Panc1 (cell line): ENCODE measurements at regions not wholly inside any gene's neighbourhood (a gene's known extent, or its start where the extent isn't known, plus 50 kb on each side); places are given as distances from the start of the nearest gene placed in this dataset.

Experiments
- POLR2AphosphoS5 ChIP-seq: IDR thresholded peaks from 2 replicates; pipeline ENCODE4 v1.6.1; 2012; ENCODE audit warnings: mild to moderate bottlenecking, low read depth, low read length, moderate library complexity
- SIN3A ChIP-seq: IDR thresholded peaks from 2 replicates; pipeline ENCODE4 v1.6.1; 2012; ENCODE audit warnings: low read depth, mild to moderate bottlenecking, low read length, moderate library complexity, borderline replicate concordance; ENCODE audit not compliant: insufficient read depth
- TF ChIP-seq, protein P1 (sequence below): fragments of 450-650 bp; IDR thresholded peaks from 2 replicates; pipeline ENCODE4 v1.5.1; 2017; ENCODE audit warnings: mild to moderate bottlenecking
- TF ChIP-seq, protein P2 (sequence below), 2 experiments: IDR thresholded peaks; 2 replicates each; pipeline ENCODE4 v1.6.1; 2011 to 2012; ENCODE audit warnings: low read depth in 2 of 2, control low read depth in 1 of 2, low read length in 1 of 2, mild to moderate bottlenecking in 1 of 2, moderate library complexity in 1 of 2; ENCODE audit not compliant: insufficient read depth in 1 of 2

DNA sequence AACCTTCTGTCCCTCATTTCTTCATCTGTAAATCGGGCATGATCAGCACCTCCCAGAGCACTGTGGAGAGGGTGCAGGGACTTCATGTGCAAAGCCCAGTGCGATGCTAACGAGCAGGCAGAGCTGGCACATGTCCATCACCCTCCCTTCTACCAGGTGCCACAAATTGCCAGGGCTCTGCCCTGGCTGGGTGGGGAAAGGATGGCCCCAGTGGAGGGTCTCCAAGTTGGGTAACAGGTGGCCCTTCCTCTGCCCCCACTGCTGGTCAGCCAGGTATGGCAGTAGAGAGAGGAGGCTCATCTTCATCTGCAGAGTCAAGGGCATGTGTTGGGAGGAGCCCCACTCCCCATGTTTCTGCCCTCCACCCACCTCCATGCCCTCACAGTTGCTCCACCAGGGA lies 61.5 kb upstream of the CDH5 start:
- TF ChIP-seq, protein P1, sequence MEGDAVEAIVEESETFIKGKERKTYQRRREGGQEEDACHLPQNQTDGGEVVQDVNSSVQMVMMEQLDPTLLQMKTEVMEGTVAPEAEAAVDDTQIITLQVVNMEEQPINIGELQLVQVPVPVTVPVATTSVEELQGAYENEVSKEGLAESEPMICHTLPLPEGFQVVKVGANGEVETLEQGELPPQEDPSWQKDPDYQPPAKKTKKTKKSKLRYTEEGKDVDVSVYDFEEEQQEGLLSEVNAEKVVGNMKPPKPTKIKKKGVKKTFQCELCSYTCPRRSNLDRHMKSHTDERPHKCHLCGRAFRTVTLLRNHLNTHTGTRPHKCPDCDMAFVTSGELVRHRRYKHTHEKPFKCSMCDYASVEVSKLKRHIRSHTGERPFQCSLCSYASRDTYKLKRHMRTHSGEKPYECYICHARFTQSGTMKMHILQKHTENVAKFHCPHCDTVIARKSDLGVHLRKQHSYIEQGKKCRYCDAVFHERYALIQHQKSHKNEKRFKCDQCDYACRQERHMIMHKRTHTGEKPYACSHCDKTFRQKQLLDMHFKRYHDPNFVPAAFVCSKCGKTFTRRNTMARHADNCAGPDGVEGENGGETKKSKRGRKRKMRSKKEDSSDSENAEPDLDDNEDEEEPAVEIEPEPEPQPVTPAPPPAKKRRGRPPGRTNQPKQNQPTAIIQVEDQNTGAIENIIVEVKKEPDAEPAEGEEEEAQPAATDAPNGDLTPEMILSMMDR, result no peak
- TF ChIP-seq, protein P2, sequence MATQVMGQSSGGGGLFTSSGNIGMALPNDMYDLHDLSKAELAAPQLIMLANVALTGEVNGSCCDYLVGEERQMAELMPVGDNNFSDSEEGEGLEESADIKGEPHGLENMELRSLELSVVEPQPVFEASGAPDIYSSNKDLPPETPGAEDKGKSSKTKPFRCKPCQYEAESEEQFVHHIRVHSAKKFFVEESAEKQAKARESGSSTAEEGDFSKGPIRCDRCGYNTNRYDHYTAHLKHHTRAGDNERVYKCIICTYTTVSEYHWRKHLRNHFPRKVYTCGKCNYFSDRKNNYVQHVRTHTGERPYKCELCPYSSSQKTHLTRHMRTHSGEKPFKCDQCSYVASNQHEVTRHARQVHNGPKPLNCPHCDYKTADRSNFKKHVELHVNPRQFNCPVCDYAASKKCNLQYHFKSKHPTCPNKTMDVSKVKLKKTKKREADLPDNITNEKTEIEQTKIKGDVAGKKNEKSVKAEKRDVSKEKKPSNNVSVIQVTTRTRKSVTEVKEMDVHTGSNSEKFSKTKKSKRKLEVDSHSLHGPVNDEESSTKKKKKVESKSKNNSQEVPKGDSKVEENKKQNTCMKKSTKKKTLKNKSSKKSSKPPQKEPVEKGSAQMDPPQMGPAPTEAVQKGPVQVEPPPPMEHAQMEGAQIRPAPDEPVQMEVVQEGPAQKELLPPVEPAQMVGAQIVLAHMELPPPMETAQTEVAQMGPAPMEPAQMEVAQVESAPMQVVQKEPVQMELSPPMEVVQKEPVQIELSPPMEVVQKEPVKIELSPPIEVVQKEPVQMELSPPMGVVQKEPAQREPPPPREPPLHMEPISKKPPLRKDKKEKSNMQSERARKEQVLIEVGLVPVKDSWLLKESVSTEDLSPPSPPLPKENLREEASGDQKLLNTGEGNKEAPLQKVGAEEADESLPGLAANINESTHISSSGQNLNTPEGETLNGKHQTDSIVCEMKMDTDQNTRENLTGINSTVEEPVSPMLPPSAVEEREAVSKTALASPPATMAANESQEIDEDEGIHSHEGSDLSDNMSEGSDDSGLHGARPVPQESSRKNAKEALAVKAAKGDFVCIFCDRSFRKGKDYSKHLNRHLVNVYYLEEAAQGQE (IDR thresholded peaks at IDR 0.05; ENCODE audit: insufficient read depth in 1 of 2, low read depth in 2 of 2, low read length in 1 of 2), result no peak
- TF ChIP-seq POLR2AphosphoS5, result no peak
- no peak for TF ChIP-seq SIN3A
